ENCODE measurements at regions not wholly inside any gene's neighbourhood (a gene's known extent, or its start where the extent isn't known, plus 50 kb on each side); places are given as distances from the start of the nearest gene placed in this dataset.

DNA sequence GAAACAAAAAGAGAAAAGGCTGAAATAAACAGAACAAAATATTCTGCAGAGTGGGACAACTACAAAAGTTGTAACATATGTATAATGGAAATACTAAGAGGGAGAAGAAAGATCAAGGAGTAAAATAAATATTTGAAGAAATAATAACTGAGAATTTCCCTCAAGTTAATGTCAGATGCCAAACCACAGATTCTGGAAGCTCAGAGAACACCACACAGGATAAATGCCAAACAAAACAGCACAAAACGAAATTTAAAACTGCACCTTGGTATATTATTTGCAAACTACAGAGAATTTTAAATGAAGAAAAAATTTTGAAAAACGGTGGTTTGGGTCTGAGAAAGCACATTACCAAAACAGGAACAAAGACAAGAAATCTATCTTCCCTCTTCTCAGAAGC, 1588.9 kb upstream of the TMEFF2 start:
- H3K9me3 ChIP-seq (ENCODE audit: low read length) = no peaks in the 10 kb centered on the region
- H3K4me1 ChIP-seq (ENCODE audit: insufficient read depth, low read length) = no peaks in the 10 kb centered on the region
- no peaks in the 10 kb centered on the region for H3K27me3 ChIP-seq (ENCODE audit: control insufficient read depth in 1 of 2, insufficient read depth in 2 of 2, low read length in 2 of 2)
- no peak overlapping the region for H3K9ac ChIP-seq (ENCODE audit: low read length)
- H3K4me3 ChIP-seq (ENCODE audit: low read depth in 1 of 2, low read length in 2 of 2) = no peak overlapping the region
- H3K27ac ChIP-seq (ENCODE audit: low read depth, low read length) = no peak overlapping the region
- no peaks in the 10 kb centered on the region for H3K36me3 ChIP-seq (ENCODE audit: insufficient read depth, low read length)

DNA sequence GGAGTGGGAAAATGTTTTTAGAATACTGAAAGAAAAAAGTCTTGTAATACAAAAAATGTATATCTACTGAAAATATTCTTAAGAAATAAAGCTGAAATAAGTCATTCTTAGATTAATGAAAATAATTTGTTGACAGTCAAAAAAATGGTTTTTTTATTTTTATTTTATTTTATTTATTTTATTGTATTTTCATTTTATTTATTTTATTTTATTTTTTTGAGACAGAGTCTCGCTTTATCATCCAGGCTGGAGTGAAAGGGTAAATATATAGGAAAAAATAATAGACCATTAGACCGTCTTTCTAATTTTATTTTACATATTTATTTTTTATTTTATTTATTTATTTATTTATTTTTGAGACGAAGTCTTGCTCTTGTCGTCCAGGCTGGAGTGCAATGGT, 1583.6 kb upstream of the TMEFF2 start:
- Histone ChIP-seq H3K9ac (ENCODE audit: low read length) (no peak overlapping the region), H3K27ac (ENCODE audit: low read depth, low read length) (no peak overlapping the region), H3K4me3 (ENCODE audit: low read depth in 1 of 2, low read length in 2 of 2) (no peak overlapping the region), H3K4me1 (ENCODE audit: insufficient read depth, low read length) (no peaks in the 10 kb centered on the region), H3K9me3 (ENCODE audit: low read length) (no peaks in the 10 kb centered on the region), H3K36me3 (ENCODE audit: insufficient read depth, low read length) (no peaks in the 10 kb centered on the region), H3K27me3 (ENCODE audit: control insufficient read depth in 1 of 2, insufficient read depth in 2 of 2, low read length in 2 of 2) (no peaks in the 10 kb centered on the region)

DNA sequence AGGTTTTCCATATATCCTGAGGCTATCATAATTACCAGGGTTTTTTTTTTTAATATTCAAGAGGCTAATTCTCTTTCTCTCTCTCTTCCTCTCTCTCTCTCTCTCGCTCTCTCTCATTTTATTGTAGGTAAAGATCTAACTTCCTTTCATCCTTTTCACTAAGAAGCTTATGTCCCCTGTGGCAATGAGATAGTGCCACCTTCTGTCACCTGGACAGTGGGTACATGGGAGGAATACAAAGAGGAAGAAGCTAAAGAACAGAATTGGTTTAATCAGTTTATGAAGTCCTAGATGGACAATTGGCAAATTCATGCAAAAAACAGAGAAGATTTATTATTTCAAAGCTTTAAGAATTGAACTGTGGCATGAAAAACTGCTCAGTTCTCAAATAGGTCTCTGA, 1582.3 kb upstream of the TMEFF2 start:
- H3K9ac ChIP-seq (ENCODE audit: low read length) = no peak overlapping the region
- no peak overlapping the region for H3K27ac ChIP-seq (ENCODE audit: low read depth, low read length)
- H3K36me3 ChIP-seq (ENCODE audit: insufficient read depth, low read length) = no peaks in the 10 kb centered on the region
- no peaks in the 10 kb centered on the region for H3K4me1 ChIP-seq (ENCODE audit: insufficient read depth, low read length)
- no peaks in the 10 kb centered on the region for H3K27me3 ChIP-seq (ENCODE audit: control insufficient read depth in 1 of 2, insufficient read depth in 2 of 2, low read length in 2 of 2)
- no peaks in the 10 kb centered on the region for H3K9me3 ChIP-seq (ENCODE audit: low read length)
- H3K4me3 ChIP-seq (ENCODE audit: low read depth in 1 of 2, low read length in 2 of 2) = no peak overlapping the region

DNA sequence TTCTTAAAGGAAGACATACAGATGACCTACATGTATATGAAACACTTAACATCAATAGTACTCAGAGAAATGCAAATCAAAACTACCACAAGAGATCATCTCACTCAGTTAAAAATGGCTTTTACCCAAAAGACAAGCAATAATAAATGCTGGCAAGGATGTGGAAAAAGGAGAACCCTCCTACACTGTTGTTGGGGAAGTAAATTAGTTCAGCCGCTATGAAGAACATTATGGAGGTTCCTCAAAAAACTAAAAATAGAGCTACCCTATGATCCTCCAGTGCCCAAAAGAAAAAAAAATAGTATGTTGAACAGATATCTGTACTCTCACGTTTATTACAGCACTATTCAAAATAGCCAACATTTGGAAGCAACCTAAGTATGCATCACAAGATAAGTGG, 1579.4 kb upstream of the TMEFF2 start:
- Histone ChIP-seq H3K9me3 (ENCODE audit: low read length) (no peaks in the 10 kb centered on the region), H3K4me1 (ENCODE audit: insufficient read depth, low read length) (no peaks in the 10 kb centered on the region), H3K36me3 (ENCODE audit: insufficient read depth, low read length) (no peaks in the 10 kb centered on the region), H3K27ac (ENCODE audit: low read depth, low read length) (no peak overlapping the region), H3K9ac (ENCODE audit: low read length) (no peak overlapping the region), H3K4me3 (ENCODE audit: low read depth in 1 of 2, low read length in 2 of 2) (no peak overlapping the region), H3K27me3 (ENCODE audit: control insufficient read depth in 1 of 2, insufficient read depth in 2 of 2, low read length in 2 of 2) (no peaks in the 10 kb centered on the region)

DNA sequence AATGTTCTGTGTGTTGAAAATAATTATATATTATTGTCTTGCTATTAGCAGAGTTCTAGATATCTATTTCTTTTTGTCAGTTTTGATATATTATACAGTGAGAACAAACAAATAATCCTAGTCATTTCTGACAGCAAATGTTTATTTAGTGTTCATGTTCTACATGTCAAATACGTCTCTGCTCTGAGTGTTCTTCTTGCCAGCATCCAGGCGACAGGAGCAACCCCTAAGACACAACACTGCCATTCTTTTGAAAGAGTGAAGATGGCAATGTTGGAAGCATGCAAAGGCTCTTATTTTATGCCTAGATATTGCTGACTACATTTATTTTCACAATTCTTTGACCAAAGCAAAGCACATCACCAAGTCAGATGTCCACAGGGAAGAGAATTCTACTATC, 1556.6 kb upstream of the TMEFF2 start:
- Histone ChIP-seq H3K36me3 (ENCODE audit: insufficient read depth, low read length) (no peaks in the 10 kb centered on the region), H3K27ac (ENCODE audit: low read depth, low read length) (no peak overlapping the region), H3K9me3 (ENCODE audit: low read length) (no peaks in the 10 kb centered on the region), H3K9ac (ENCODE audit: low read length) (no peak overlapping the region), H3K4me1 (ENCODE audit: insufficient read depth, low read length) (no peaks in the 10 kb centered on the region), H3K27me3 (ENCODE audit: control insufficient read depth in 1 of 2, insufficient read depth in 2 of 2, low read length in 2 of 2) (no peaks in the 10 kb centered on the region), H3K4me3 (ENCODE audit: low read depth in 1 of 2, low read length in 2 of 2) (no peak overlapping the region)

DNA sequence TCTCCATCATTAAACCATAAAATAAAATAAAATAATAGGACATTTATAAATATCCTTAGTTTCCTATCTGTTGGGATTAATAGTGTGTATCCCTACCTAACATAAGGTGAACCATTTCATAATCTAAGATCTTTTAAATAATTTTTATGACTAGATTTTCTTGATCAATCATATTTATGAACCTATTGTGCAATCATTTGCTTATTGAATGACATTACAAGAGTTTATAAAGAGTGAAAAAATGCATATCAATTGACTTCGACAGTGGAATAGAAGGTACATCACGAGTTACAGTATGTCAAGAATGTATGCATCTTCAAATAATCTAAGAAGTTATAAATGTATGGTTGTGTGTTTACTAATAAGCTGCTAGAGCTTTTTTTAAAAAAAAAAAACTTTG, 1554.8 kb upstream of the TMEFF2 start:
- H3K27ac ChIP-seq (ENCODE audit: low read depth, low read length) = no peak overlapping the region
- no peak overlapping the region for H3K9ac ChIP-seq (ENCODE audit: low read length)
- H3K27me3 ChIP-seq (ENCODE audit: control insufficient read depth in 1 of 2, insufficient read depth in 2 of 2, low read length in 2 of 2) = no peaks in the 10 kb centered on the region
- H3K4me1 ChIP-seq (ENCODE audit: insufficient read depth, low read length) = no peaks in the 10 kb centered on the region
- H3K36me3 ChIP-seq (ENCODE audit: insufficient read depth, low read length) = no peaks in the 10 kb centered on the region
- H3K9me3 ChIP-seq (ENCODE audit: low read length) = no peaks in the 10 kb centered on the region
- H3K4me3 ChIP-seq (ENCODE audit: low read depth in 1 of 2, low read length in 2 of 2) = no peak overlapping the region

DNA sequence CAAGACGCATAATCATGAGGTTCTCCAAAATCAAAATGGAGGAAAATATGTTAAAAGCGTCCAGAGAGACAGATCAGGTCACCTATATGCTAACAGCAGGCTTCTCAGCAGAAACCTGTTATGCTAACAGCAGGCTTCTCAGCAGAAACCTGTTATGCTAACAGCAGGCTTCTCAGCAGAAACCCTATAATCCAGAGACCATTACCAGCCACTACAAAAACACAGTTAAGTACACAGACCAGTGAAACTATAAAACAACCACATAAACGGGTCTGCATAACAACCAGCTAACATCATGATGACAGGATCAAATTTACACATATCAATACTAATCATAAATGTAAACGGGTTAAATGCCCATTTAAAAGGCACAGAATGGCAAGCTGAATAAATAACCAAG, 1548.4 kb upstream of the TMEFF2 start:
- H3K9me3 ChIP-seq (ENCODE audit: low read length) = no peaks in the 10 kb centered on the region
- H3K36me3 ChIP-seq (ENCODE audit: insufficient read depth, low read length) = no peaks in the 10 kb centered on the region
- H3K27ac ChIP-seq (ENCODE audit: low read depth, low read length) = no peak overlapping the region
- no peaks in the 10 kb centered on the region for H3K27me3 ChIP-seq (ENCODE audit: control insufficient read depth in 1 of 2, insufficient read depth in 2 of 2, low read length in 2 of 2)
- no peak overlapping the region for H3K4me3 ChIP-seq (ENCODE audit: low read depth in 1 of 2, low read length in 2 of 2)
- H3K4me1 ChIP-seq (ENCODE audit: insufficient read depth, low read length) = no peaks in the 10 kb centered on the region
- H3K9ac ChIP-seq (ENCODE audit: low read length) = no peak overlapping the region

DNA sequence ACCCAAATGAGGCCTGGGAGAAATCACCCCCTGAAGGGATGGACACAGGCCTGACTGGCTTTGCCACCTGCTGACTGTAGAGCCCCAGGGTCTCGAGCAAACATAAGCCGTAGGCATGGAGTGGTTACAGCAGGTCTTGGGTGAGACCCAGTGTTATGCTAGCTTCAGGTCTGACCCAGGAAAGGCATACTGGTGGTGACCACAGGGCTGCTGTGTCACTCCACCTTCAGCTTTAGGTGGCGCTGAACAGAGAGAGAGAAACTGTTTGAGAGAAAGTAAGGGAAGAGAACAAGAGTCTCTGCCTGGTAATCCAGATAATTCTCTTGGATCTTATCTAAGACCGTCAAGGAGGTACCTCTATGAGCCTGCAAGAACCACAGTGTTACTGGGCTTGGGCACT, 1544.2 kb upstream of the TMEFF2 start:
- Histone ChIP-seq H3K9ac (ENCODE audit: low read length) (no peak overlapping the region), H3K9me3 (ENCODE audit: low read length) (no peaks in the 10 kb centered on the region), H3K4me3 (ENCODE audit: low read depth in 1 of 2, low read length in 2 of 2) (no peak overlapping the region), H3K36me3 (ENCODE audit: insufficient read depth, low read length) (no peaks in the 10 kb centered on the region), H3K4me1 (ENCODE audit: insufficient read depth, low read length) (no peaks in the 10 kb centered on the region), H3K27me3 (ENCODE audit: control insufficient read depth in 1 of 2, insufficient read depth in 2 of 2, low read length in 2 of 2) (no peaks in the 10 kb centered on the region), H3K27ac (ENCODE audit: low read depth, low read length) (no peak overlapping the region)

DNA sequence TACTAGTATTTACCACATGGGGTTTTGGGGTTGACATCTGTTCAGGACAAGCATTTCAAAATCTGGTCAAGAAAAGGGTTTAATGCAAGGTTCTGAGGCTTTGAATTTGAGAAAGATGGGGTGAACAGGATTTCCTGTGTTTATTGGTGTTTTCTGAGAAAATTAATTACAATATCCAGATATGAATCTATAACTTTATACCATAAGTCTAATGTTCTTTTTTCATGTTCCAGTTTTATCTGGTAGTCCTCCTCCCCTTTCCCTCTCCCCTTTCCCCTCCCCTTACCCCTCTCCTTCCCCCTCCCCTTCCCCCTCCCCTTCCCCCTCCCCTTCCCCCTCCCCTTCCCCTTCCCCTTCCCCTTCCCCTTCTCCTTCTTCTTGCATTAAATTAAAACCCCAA, 1518.2 kb upstream of the TMEFF2 start:
- no peak overlapping the region for H3K27ac ChIP-seq (ENCODE audit: low read depth, low read length)
- no peak overlapping the region for H3K9ac ChIP-seq (ENCODE audit: low read length)
- H3K9me3 ChIP-seq (ENCODE audit: low read length) = peaks cover 4% of the 10 kb centered on the region
- no peaks in the 10 kb centered on the region for H3K4me1 ChIP-seq (ENCODE audit: insufficient read depth, low read length)
- H3K27me3 ChIP-seq (ENCODE audit: control insufficient read depth in 1 of 2, insufficient read depth in 2 of 2, low read length in 2 of 2) = no peaks in the 10 kb centered on the region
- no peak overlapping the region for H3K4me3 ChIP-seq (ENCODE audit: low read depth in 1 of 2, low read length in 2 of 2)
- no peaks in the 10 kb centered on the region for H3K36me3 ChIP-seq (ENCODE audit: insufficient read depth, low read length)

DNA sequence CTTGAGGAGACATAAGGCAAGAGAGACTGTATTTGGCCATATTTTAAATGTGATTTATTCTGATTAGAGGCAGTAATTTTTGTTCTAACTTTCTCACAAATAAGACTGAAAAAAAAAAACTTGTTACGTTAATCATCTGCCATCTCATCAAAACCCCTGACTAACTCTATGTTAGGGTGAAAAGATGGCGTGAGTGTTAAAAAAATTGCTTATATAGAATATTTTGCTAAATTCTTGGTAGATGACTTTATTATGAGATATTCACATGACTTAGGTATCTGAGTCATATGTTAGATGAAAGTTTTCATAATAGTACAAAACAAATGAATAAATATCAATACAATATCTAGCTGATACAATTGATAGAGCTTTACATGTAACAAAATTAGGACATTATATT, 1508.7 kb upstream of the TMEFF2 start:
- no peaks in the 10 kb centered on the region for H3K4me1 ChIP-seq (ENCODE audit: insufficient read depth, low read length)
- no peaks in the 10 kb centered on the region for H3K9me3 ChIP-seq (ENCODE audit: low read length)
- H3K4me3 ChIP-seq (ENCODE audit: low read depth in 1 of 2, low read length in 2 of 2) = no peak overlapping the region
- H3K9ac ChIP-seq (ENCODE audit: low read length) = no peak overlapping the region
- no peak overlapping the region for H3K27ac ChIP-seq (ENCODE audit: low read depth, low read length)
- H3K27me3 ChIP-seq (ENCODE audit: control insufficient read depth in 1 of 2, insufficient read depth in 2 of 2, low read length in 2 of 2) = no peaks in the 10 kb centered on the region
- H3K36me3 ChIP-seq (ENCODE audit: insufficient read depth, low read length) = no peaks in the 10 kb centered on the region

DNA sequence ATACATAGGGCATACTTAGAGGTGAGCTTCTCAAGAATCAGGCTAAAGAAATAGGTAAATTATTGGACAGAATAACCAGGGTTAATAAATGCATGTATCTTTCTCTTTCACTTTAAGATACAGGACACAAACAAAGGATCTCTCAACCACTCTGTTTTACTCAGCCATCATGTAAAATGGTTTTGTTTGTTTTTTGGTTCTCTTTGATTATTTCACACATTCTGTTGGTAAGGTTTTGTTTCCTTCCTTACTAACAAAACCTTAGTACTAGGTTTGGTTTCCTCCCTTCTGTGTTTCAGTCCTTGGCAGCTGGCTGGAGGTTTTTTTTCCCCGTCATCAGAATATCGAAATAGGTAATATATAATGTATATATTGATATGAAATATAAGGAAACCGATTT, 1506.8 kb upstream of the TMEFF2 start:
- Histone ChIP-seq H3K27ac (ENCODE audit: low read depth, low read length) (no peak overlapping the region), H3K36me3 (ENCODE audit: insufficient read depth, low read length) (no peaks in the 10 kb centered on the region), H3K4me3 (ENCODE audit: low read depth in 1 of 2, low read length in 2 of 2) (no peak overlapping the region), H3K4me1 (ENCODE audit: insufficient read depth, low read length) (no peaks in the 10 kb centered on the region), H3K9ac (ENCODE audit: low read length) (no peak overlapping the region), H3K27me3 (ENCODE audit: control insufficient read depth in 1 of 2, insufficient read depth in 2 of 2, low read length in 2 of 2) (no peaks in the 10 kb centered on the region), H3K9me3 (ENCODE audit: low read length) (no peaks in the 10 kb centered on the region)

DNA sequence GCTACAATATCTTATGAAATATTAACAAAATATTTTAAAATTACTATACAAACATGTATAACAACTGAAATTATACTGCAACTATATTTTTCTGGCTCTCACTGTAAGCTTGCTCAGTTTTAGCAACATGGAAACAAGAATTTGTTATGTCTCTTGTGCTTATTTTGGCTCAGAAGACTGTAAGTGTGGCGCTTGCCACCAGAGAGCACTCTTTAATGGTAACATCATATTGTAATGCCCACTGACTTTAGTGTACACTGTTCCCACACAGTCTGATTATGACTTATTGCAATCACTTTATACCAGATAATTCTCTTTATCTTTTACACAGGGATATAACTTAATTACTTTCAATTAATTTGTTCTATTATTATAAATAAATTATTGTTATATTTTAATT, 1500.6 kb upstream of the TMEFF2 start:
- Histone ChIP-seq H3K27me3 (ENCODE audit: control insufficient read depth in 1 of 2, insufficient read depth in 2 of 2, low read length in 2 of 2) (no peaks in the 10 kb centered on the region), H3K9me3 (ENCODE audit: low read length) (no peaks in the 10 kb centered on the region), H3K4me3 (ENCODE audit: low read depth in 1 of 2, low read length in 2 of 2) (no peak overlapping the region), H3K36me3 (ENCODE audit: insufficient read depth, low read length) (no peaks in the 10 kb centered on the region), H3K4me1 (ENCODE audit: insufficient read depth, low read length) (no peaks in the 10 kb centered on the region), H3K27ac (ENCODE audit: low read depth, low read length) (no peak overlapping the region), H3K9ac (ENCODE audit: low read length) (no peak overlapping the region)

Measured in muscle layer of colon (tissue), 2 donors.